Caco-2 (cell line): ENCODE measurements at regions not wholly inside any gene's neighbourhood (a gene's known extent, or its start where the extent isn't known, plus 50 kb on each side); places are given as distances from the start of the nearest gene placed in this dataset.

ENCODE experiments used
- BruUV-seq: library from RNA; stranded (reverse); fragments of 400-500 nt; replicated peaks from 2 replicates; lab custom pipeline; 2021; lab: Mats Ljungman, UMichigan
- CTCF ChIA-PET: fragments of 300-600 bp; sonication (Branson Sonifier 250); formaldehyde crosslinking; loops from one replicate; lab custom pipeline; 2022; ENCODE audit warnings: antibody characterized with exemption; lab: Charles Lee
- POLR2A ChIA-PET: fragments of 300-600 bp; sonication (Branson Sonifier 250); formaldehyde crosslinking; loops from one replicate; lab custom pipeline; 2022; ENCODE audit warnings: antibody characterized with exemption; lab: Charles Lee
- DNase-seq, 2 experiments: peaks; one replicate each; pipeline versions ENCODE4 v3.0.0 to v3.0.0-alpha.2; 2020 to 2022
- H3K27me3 ChIP-seq: replicated peaks from 2 replicates; pipeline ENCODE4 v1.6.0; 2011; ENCODE audit warnings: low read length; ENCODE audit not compliant: control insufficient read depth, insufficient read depth
- H3K36me3 ChIP-seq: 2 replicates; pipeline ENCODE4 v1.5.1; 2011; ENCODE audit warnings: low read length; ENCODE audit not compliant: control insufficient read depth, insufficient read depth
- H3K4me1 ChIP-seq: fragments of 250-450 bp; sonication (Bioruptor Pico); 2 replicates; pipeline ENCODE4 v1.5.1; 2020; ENCODE audit warnings: mild to moderate bottlenecking
- H3K4me3 ChIP-seq: 2 replicates; pipeline ENCODE4 v1.5.1; 2011; ENCODE audit warnings: low read depth, mild to moderate bottlenecking, control low read depth, low read length
- H3K9me3 ChIP-seq: fragments of 250-450 bp; sonication (Bioruptor Pico); 2 replicates; pipeline ENCODE4 v1.5.1; 2020; ENCODE audit warnings: mild to moderate bottlenecking, moderate library complexity
- H3K27ac Mint-ChIP-seq: one replicate; pipeline ENCODE4 v1.8.0; 2022; ENCODE audit warnings: mixed read lengths; ENCODE audit not compliant: unreplicated experiment
- H3K27me3 Mint-ChIP-seq: one replicate; pipeline ENCODE4 v1.8.0; 2022; ENCODE audit warnings: mixed read lengths; ENCODE audit not compliant: insufficient read depth, unreplicated experiment
- H3K36me3 Mint-ChIP-seq: one replicate; pipeline ENCODE4 v1.8.0; 2022; ENCODE audit warnings: mild to moderate bottlenecking, mixed read lengths; ENCODE audit not compliant: insufficient read depth, unreplicated experiment
- H3K4me1 Mint-ChIP-seq: one replicate; pipeline ENCODE4 v1.8.0; 2022; ENCODE audit warnings: low read depth, mixed read lengths; ENCODE audit not compliant: unreplicated experiment
- H3K4me3 Mint-ChIP-seq: one replicate; pipeline ENCODE4 v1.8.0; 2022; ENCODE audit warnings: mild to moderate bottlenecking, moderate library complexity, mixed read lengths; ENCODE audit not compliant: unreplicated experiment
- H3K9me3 Mint-ChIP-seq: one replicate; pipeline ENCODE4 v1.8.0; 2022; ENCODE audit warnings: mixed read lengths; ENCODE audit not compliant: unreplicated experiment
- CTCF ChIP-seq, 2 experiments: fragments of 200-600 bp in 1 of 2; IDR thresholded peaks; 1 replicate in 1 of 2; 2 replicates in 1 of 2; pipeline versions ENCODE4 v1.5.1 to v1.8.0; 2011 to 2022; ENCODE audit warnings: antibody characterized with exemption in 1 of 2, control low read depth in 1 of 2, inconsistent platforms in 1 of 2, low read depth in 1 of 2, low read length in 1 of 2, mild to moderate bottlenecking in 1 of 2, moderate library complexity in 1 of 2; ENCODE audit not compliant: insufficient read depth in 1 of 2, severe bottlenecking in 1 of 2, unreplicated experiment in 1 of 2
- intact Hi-C: fragments of 100-400 bp; cut with micrococcal nuclease; formaldehyde crosslinking; loops from one replicate; pipeline ENCODE4 v1.10.0; 2022; ENCODE audit not compliant: unreplicated experiment

GRCh38 chr2:225980372-225980771 lies 580.9 kb downstream of the NYAP2 start:
- H3K4me1 Mint-ChIP-seq = no peaks in the 10 kb centered on the region
- no peak overlapping the region for H3K4me3 Mint-ChIP-seq
- no peaks in the 10 kb centered on the region for H3K27me3 Mint-ChIP-seq
- TF ChIP-seq CTCF (IDR thresholded peaks at IDR 0.05; ENCODE audit: insufficient read depth in 1 of 2, low read depth in 1 of 2, low read length in 1 of 2, severe bottlenecking in 1 of 2, unreplicated experiment in 1 of 2) = no peak
- no TSS peak for BruUV-seq
- H3K27me3 ChIP-seq = no peaks in the 10 kb centered on the region
- intact Hi-C loops = no loop called here
- no peak overlapping the region for H3K27ac Mint-ChIP-seq
- H3K36me3 ChIP-seq = no peaks in the 10 kb centered on the region
- no peaks in the 10 kb centered on the region for H3K36me3 Mint-ChIP-seq
- ChIA-PET POLR2A (no interaction called here), CTCF (no interaction called here)
- DNase-seq = no peak
- H3K9me3 Mint-ChIP-seq = peaks cover 20% of the 10 kb centered on the region
- no peaks in the 10 kb centered on the region for H3K9me3 ChIP-seq
- H3K4me3 ChIP-seq = no peak overlapping the region
- H3K4me1 ChIP-seq = no peaks in the 10 kb centered on the region

GRCh38 chr2:225971433-225971832 lies 571.9 kb downstream of the NYAP2 start:
- Mint-ChIP-seq H3K27me3 (no peaks in the 10 kb centered on the region), H3K4me3 (no peak overlapping the region), H3K4me1 (no peaks in the 10 kb centered on the region), H3K27ac (no peak overlapping the region), H3K9me3 (peaks cover 24% of the 10 kb centered on the region), H3K36me3 (no peaks in the 10 kb centered on the region)
- BruUV-seq = no TSS peak
- DNase-seq = no peak
- Histone ChIP-seq H3K9me3 (no peaks in the 10 kb centered on the region), H3K36me3 (no peaks in the 10 kb centered on the region), H3K4me3 (no peak overlapping the region), H3K27me3 (no peaks in the 10 kb centered on the region), H3K4me1 (no peaks in the 10 kb centered on the region)
- no peak for TF ChIP-seq CTCF (IDR thresholded peaks at IDR 0.05; ENCODE audit: insufficient read depth in 1 of 2, low read depth in 1 of 2, low read length in 1 of 2, severe bottlenecking in 1 of 2, unreplicated experiment in 1 of 2)
- intact Hi-C loops = no loop called here
- ChIA-PET CTCF (no interaction called here), POLR2A (no interaction called here)

GRCh38 chr2:225948903-225949302 lies 549.4 kb downstream of the NYAP2 start:
- no peak overlapping the region for H3K27ac Mint-ChIP-seq
- peaks cover 11% of the 10 kb centered on the region for H3K9me3 Mint-ChIP-seq
- Histone ChIP-seq H3K36me3 (no peaks in the 10 kb centered on the region), H3K4me1 (no peaks in the 10 kb centered on the region), H3K27me3 (no peaks in the 10 kb centered on the region), H3K4me3 (no peak overlapping the region), H3K9me3 (no peaks in the 10 kb centered on the region)
- no peaks in the 10 kb centered on the region for H3K27me3 Mint-ChIP-seq
- POLR2A ChIA-PET = no interaction called here
- TF ChIP-seq CTCF (IDR thresholded peaks at IDR 0.05; ENCODE audit: insufficient read depth in 1 of 2, low read depth in 1 of 2, low read length in 1 of 2, severe bottlenecking in 1 of 2, unreplicated experiment in 1 of 2) = no peak
- intact Hi-C loops = no loop called here
- no peak for DNase-seq
- CTCF ChIA-PET = no interaction called here
- BruUV-seq = no TSS peak
- no peaks in the 10 kb centered on the region for H3K36me3 Mint-ChIP-seq
- no peak overlapping the region for H3K4me3 Mint-ChIP-seq
- H3K4me1 Mint-ChIP-seq = no peaks in the 10 kb centered on the region
